Endodermal cell (in vitro differentiated cells): ENCODE measurements at regions not wholly inside any gene's neighbourhood (a gene's known extent, or its start where the extent isn't known, plus 50 kb on each side); places are given as distances from the start of the nearest gene placed in this dataset.
"Not testable (repeated sequence)": the region's sequence is repeated elsewhere in the genome, so short reads cannot be mapped to it uniquely, and the experiment has no call there.

Experiments used
- DNase-seq: peaks from one replicate; pipeline ENCODE4 v3.0.0-alpha.2; 2017
- H3K27ac ChIP-seq: 2 replicates; pipeline ENCODE4 v1.5.1; 2013; ENCODE audit warnings: mild to moderate bottlenecking, low read depth, low read length, moderate library complexity
- H3K27me3 ChIP-seq: 2 replicates; pipeline ENCODE4 v1.6.1; 2013; ENCODE audit warnings: mild to moderate bottlenecking, low read length, moderate library complexity; ENCODE audit not compliant: insufficient read depth, control insufficient read depth, poor library complexity, severe bottlenecking
- H3K36me3 ChIP-seq: 2 replicates; pipeline ENCODE4 v1.7.0; 2013; ENCODE audit warnings: mild to moderate bottlenecking, low read length, moderate library complexity; ENCODE audit not compliant: control insufficient read depth, insufficient read depth
- H3K4me1 ChIP-seq: one replicate; pipeline ENCODE4 v1.7.0; 2013; ENCODE audit warnings: low read length; ENCODE audit not compliant: control insufficient read depth, insufficient read depth
- H3K4me3 ChIP-seq: 2 replicates; pipeline ENCODE4 v1.5.1; 2013; ENCODE audit warnings: mild to moderate bottlenecking, low read length, moderate library complexity
- H3K9ac ChIP-seq: 2 replicates; pipeline ENCODE4 v1.6.1; 2013; ENCODE audit warnings: mild to moderate bottlenecking, low read length, moderate library complexity; ENCODE audit not compliant: poor library complexity, severe bottlenecking; ENCODE audit errors: extremely low read depth
- H3K9me3 ChIP-seq: 2 replicates; pipeline ENCODE4 v1.6.1; 2013; ENCODE audit warnings: mild to moderate bottlenecking, low read length, moderate library complexity; ENCODE audit not compliant: control insufficient read depth
- H3K27ac Mint-ChIP-seq: 2 replicates; pipeline ENCODE4 v1.8.0; 2020; ENCODE audit warnings: mixed read lengths
- H3K27me3 Mint-ChIP-seq: 2 replicates; pipeline ENCODE4 v1.8.0; 2021; ENCODE audit warnings: mild to moderate bottlenecking, mixed read lengths; ENCODE audit not compliant: insufficient read depth
- H3K36me3 Mint-ChIP-seq: 2 replicates; pipeline ENCODE4 v1.8.0; 2020; ENCODE audit warnings: low read depth, mixed read lengths
- H3K4me1 Mint-ChIP-seq: 2 replicates; pipeline ENCODE4 v1.8.0; 2020; ENCODE audit warnings: mixed read lengths
- H3K4me3 Mint-ChIP-seq: 2 replicates; pipeline ENCODE4 v1.8.0; 2020; ENCODE audit warnings: mild to moderate bottlenecking, moderate library complexity, mixed read lengths
- H3K9me3 Mint-ChIP-seq: 2 replicates; pipeline ENCODE4 v1.8.0; 2020; ENCODE audit warnings: mild to moderate bottlenecking, mixed read lengths
- WGBS, 2 experiments: methylation state at CpG; one replicate each; pipeline versions ENCODE4 v1.1.5 to v1.1.7; 2013; ENCODE audit warnings: missing lambda C conversion rate in 2 of 2, mixed read lengths in 1 of 2; ENCODE audit not compliant: insufficient coverage in 1 of 2, insufficient read length in 1 of 2; 5-methylcytosine and 5-hydroxymethylcytosine counted together
- TF ChIP-seq, protein P1 (sequence below): fragments of 200-600 bp; sonication (generic); conservative IDR thresholded peaks from 2 replicates; pipeline ENCODE4 v1.5.0; 2021; ENCODE audit warnings: antibody characterized with exemption, mild to moderate bottlenecking

DNA sequence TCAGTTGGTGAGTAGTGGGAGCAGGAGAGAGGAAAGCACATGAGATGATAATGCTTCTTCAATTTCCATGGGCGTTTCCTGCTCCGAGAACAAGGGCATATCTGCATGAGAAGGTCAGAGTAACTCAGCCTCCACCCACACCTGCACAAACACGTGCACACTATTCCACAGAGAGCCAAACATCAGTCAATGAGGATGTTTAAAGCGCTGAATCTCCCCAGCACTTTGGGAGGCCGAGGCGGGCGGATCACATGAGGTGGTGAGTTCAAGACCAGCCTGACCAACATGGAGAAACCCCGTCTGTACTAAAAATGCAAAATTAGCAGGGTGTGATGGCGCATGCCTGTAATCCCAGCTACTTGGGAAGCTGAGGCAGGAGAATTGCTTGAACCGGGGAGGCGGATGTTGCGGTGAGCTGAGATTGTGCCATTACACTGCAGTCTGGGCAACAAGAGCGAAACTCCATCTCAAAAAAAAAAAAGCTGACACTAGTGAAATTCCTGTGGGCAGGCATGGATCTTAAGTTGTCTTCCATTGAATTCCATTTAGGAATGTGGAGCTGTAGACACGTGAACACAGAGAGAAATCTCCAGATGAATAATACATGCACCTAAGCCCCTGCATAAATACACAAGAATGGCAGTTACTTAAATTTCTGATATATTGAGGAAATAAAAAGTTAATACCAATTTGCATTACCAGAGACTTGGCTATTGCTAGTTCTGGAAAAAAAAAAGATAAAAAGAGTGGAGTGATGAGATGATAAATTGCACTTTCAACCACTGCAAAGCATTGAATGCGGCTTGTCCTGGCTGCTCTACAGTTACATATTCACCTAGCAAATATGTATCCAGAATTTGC, 1097.4 kb upstream of the TMEM132C start:
- no peak overlapping the region for H3K4me3 Mint-ChIP-seq
- peaks cover 11% of the 10 kb centered on the region for H3K9me3 Mint-ChIP-seq

DNA sequence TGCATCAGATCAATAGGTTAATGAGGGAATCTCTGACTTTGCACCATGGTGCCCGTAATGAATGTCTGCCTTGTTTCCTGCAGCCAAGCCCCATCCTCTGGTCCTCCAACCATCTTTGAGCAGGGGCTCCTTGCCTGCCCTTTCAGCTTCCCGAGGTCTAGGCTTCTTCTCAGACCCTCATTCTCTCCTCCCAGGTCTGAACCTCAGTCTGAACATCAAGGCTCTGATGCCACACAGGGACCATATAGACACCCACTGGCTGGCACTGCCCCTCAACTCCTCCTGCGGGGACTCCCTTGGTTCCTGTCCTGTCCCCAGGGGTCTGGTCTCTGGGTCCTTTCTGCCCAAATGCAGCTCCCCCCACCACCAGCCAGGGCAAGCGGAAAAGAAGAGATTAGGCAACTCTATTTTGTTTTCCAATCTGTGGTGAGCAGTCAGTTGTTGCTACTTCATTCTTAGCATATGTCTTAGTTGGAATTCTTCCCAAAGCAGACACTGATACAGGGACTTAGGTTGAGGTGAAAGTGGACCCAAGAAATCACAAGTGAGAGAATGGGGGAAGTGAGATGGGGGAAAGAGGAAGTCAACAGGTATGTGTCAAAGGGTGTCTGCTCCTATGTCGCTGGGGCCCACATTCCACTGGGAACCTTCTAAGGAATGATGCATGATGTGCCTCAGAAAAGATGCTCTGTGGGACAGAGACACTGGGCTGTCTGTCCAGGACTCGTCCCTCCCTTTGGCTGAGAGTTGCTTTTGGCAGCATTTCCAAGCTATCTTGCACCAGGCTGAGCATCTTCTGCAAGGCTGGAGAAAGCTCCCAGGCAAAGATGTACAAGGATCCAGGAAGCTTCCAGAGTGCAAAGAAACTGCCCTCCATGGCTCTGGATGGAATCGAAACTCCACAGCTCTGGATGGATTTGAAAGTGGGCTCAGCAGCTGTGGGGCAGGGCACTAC, 1096.5 kb upstream of the TMEM132C start:
- Histone ChIP-seq H3K27ac (no peak overlapping the region), H3K36me3 (no peaks in the 10 kb centered on the region), H3K9ac (no peak overlapping the region), H3K4me1 (no peaks in the 10 kb centered on the region), H3K9me3 (no peaks in the 10 kb centered on the region), H3K4me3 (no peak overlapping the region), H3K27me3 (no peaks in the 10 kb centered on the region)
- 64 to 74% methylated on average over 5 to 7 of the region's 7 CpGs for WGBS, 2 experiments
- H3K4me1 Mint-ChIP-seq, result no peaks in the 10 kb centered on the region
- TF ChIP-seq, protein P1, sequence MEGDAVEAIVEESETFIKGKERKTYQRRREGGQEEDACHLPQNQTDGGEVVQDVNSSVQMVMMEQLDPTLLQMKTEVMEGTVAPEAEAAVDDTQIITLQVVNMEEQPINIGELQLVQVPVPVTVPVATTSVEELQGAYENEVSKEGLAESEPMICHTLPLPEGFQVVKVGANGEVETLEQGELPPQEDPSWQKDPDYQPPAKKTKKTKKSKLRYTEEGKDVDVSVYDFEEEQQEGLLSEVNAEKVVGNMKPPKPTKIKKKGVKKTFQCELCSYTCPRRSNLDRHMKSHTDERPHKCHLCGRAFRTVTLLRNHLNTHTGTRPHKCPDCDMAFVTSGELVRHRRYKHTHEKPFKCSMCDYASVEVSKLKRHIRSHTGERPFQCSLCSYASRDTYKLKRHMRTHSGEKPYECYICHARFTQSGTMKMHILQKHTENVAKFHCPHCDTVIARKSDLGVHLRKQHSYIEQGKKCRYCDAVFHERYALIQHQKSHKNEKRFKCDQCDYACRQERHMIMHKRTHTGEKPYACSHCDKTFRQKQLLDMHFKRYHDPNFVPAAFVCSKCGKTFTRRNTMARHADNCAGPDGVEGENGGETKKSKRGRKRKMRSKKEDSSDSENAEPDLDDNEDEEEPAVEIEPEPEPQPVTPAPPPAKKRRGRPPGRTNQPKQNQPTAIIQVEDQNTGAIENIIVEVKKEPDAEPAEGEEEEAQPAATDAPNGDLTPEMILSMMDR, result no peak
- no peak for DNase-seq
- H3K36me3 Mint-ChIP-seq, result no peaks in the 10 kb centered on the region
- no peak overlapping the region for H3K4me3 Mint-ChIP-seq
- H3K27me3 Mint-ChIP-seq, result peaks cover 10% of the 10 kb centered on the region
- no peak overlapping the region for H3K27ac Mint-ChIP-seq
- peaks cover 16% of the 10 kb centered on the region for H3K9me3 Mint-ChIP-seq

More for the DNA sequence above, 1097.4 kb upstream of the TMEM132C start:
- peaks cover 10% of the 10 kb centered on the region for H3K27me3 Mint-ChIP-seq
- H3K9me3 ChIP-seq, result no peaks in the 10 kb centered on the region
- H3K4me3 ChIP-seq, result no peak overlapping the region
- no peaks in the 10 kb centered on the region for H3K4me1 ChIP-seq
- H3K36me3 Mint-ChIP-seq, result no peaks in the 10 kb centered on the region
- H3K27ac Mint-ChIP-seq, result no peak overlapping the region
- H3K27me3 ChIP-seq, result no peaks in the 10 kb centered on the region
- WGBS, 2 experiments, result 91 to 94% methylated on average over 12 to 15 of the region's 15 CpGs
- DNase-seq, result no peak
- TF ChIP-seq, protein P1, result no peak
- no peak overlapping the region for H3K27ac ChIP-seq
- no peaks in the 10 kb centered on the region for H3K4me1 Mint-ChIP-seq
- no peaks in the 10 kb centered on the region for H3K36me3 ChIP-seq
- no peak overlapping the region for H3K9ac ChIP-seq

DNA sequence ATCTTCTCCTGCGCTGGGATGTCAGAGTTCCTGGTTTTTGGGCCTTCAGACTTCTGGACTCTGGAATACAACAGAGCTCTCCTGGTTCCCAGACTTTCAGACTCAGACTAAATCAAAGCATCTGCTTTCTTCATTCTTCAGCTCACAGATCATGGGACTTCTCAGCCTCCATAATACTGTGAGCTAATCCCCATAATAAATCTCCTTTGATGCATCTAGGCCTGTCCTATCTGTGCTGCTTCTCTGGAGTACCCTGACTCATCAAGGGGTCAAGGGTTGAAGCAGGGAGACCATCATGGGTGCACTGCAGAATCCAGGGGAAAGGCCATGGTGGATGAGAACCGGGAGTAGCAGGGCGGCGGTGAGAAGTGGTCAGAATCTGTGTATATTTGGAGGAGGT, 1094.1 kb upstream of the TMEM132C start:
- Histone ChIP-seq H3K4me3 (no peak overlapping the region), H3K27ac (no peak overlapping the region), H3K27me3 (no peaks in the 10 kb centered on the region), H3K36me3 (no peaks in the 10 kb centered on the region), H3K4me1 (no peaks in the 10 kb centered on the region), H3K9ac (no peak overlapping the region), H3K9me3 (peaks cover 18% of the 10 kb centered on the region)
- Mint-ChIP-seq H3K9me3 (peaks cover 30% of the 10 kb centered on the region), H3K4me3 (no peak overlapping the region), H3K27ac (no peak overlapping the region), H3K36me3 (no peaks in the 10 kb centered on the region), H3K4me1 (no peaks in the 10 kb centered on the region), H3K27me3 (peaks cover 10% of the 10 kb centered on the region)
- TF ChIP-seq, protein P1, result no peak
- DNase-seq, result no peak
- 76 to 92% methylated on average over 2 to 4 of the region's 4 CpGs for WGBS, 2 experiments

DNA sequence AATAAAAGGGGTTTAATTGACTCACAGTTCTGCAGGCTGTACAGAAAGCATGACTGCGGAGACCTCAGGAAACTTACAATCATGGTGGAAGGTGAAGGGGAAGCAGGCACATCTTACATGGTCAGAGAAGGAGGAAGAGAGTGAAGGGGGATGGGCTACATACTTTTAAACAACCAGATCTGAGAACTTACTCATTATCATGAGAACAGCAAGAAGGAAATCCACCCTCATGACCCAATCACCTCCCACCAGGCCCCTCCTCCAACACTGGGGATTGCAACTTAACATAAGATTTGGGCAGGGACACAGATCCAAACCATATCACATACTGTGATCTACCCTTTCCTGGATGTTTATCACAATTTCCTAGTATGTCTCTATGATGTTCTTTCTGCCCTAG, 1093.0 kb upstream of the TMEM132C start:
- H3K9ac ChIP-seq, H3K4me1 ChIP-seq, H3K27ac ChIP-seq, H3K4me3 ChIP-seq, H3K4me3 Mint-ChIP-seq, H3K4me1 Mint-ChIP-seq, H3K36me3 Mint-ChIP-seq, H3K27me3 ChIP-seq, DNase-seq, H3K27ac Mint-ChIP-seq, H3K36me3 ChIP-seq: not testable (repeated sequence)
- WGBS, 2 experiments, result 96 to 100% methylated on average over 1 of the region's 1 CpG
- peaks cover 23% of the 10 kb centered on the region for H3K9me3 ChIP-seq
- H3K9me3 Mint-ChIP-seq, result peaks cover 39% of the 10 kb centered on the region
- H3K27me3 Mint-ChIP-seq, result peaks cover 12% of the 10 kb centered on the region
